Inflammatory macrophage (primary cell): ENCODE measurements at regions not wholly inside any gene's neighbourhood (a gene's known extent, or its start where the extent isn't known, plus 50 kb on each side); places are given as distances from the start of the nearest gene placed in this dataset.
"Not testable (repeated sequence)": the region's sequence is repeated elsewhere in the genome, so short reads cannot be mapped to it uniquely, and the experiment has no call there.

Source experiments
- DNase-seq, 2 donors: peaks; one replicate each; pipeline ENCODE4 v3.0.0-alpha.2; 2020 to 2022

DNA sequence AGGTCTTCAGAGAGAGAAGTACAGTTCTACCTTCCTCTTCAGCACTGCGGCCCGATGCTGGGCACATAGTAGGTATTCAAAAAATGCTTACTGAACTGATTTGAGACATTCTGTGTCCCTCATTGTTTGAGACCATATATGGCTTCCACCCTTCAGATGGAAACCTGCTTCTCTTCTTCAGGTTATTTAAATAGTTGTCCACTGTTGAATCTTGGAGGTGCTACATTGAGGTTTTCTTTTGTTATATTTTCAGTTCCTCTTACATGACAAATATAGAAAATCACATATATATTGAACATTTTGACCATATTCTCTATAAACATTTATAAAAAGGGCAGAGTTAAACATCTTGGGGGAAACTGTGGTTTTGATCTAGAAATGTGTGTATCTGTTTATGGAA, 200.2 kb upstream of the LRRC3B start:
- no peak for DNase-seq

DNA sequence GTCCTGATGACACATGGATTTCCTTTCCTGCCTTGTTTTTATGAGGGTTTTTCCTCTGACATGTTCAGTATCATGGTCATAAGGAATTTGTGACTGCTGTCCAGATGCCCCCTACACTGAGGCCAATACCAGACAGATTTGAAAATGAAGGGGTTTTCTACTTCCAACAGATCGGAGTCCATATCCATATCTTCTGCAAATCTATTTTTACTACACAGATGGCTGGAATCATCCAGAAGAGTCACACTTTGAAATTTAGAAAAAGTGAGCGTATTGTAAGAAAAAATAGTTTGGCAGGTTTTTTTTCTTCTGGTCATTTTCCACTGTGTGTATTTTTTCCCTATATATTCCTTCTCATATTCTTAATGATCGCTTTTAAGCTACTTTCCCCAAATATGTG, 197.5 kb upstream of the LRRC3B start:
- DNase-seq, result no peak

DNA sequence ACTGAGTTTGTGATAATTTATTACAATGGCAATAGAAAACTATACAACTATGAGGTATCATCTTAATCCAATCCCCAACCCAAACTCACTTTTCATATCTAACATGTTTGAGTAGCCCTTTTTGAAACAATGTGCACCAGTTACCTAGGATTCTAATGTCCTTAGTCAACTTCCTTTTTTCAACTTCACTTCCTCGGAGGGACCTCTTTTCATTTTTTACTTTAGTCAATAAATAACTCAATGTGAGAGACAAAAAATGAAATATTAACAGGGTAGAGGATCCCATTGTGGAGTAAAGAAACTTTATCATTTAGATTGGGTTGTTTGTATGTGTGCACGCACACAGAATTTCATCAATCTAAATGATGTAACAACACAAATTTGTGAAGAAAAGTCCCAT, 193.6 kb upstream of the LRRC3B start:
- no peak for DNase-seq

DNA sequence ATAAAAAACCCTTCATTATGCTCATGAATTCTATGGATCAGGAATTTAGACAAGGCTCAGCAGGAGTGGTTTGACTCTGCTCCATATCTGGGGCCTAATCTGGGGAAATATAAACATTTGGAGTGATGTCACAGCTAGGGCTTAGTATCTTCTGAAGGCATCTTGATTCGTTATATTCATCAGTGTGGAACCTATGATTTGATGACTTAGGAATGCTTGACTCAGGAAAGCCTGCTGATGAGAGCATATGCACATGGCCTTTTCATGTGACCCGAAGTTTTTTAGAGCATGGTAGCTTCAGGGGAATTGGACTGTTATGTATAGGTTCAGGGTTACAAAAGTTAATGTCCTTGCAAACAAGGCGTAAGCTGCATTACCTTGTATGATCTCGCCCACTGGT, 184.9 kb upstream of the LRRC3B start:
- no peak for DNase-seq

DNA sequence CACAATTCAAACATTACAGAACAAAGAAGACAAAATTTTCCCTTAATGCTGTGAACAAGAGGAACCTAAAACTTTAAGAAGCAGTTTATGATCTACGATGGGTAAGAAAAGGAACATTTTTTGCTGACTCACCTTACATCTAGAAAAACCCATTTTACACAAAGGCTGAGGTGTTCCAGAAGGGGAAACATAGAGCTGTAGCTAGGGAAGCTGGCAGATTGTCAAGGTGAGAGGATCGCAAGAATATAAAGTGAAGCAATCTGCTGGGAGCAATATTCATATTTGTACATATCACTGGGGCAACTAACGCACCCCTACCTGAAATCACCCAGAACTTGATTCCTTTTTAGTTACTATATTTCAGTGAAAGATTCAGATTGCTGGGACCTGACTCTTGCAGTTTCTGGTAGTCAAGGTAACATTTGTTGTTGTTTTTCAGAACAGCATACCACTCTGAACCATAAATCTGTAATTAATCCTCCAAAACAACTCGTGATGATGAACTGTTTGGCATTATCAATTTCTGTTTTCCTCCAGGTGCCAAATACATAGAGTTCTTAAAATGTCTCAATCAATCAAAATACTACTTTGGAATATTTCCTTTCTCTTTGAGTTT, 184.1 kb upstream of the LRRC3B start:
- no peak for DNase-seq

DNA sequence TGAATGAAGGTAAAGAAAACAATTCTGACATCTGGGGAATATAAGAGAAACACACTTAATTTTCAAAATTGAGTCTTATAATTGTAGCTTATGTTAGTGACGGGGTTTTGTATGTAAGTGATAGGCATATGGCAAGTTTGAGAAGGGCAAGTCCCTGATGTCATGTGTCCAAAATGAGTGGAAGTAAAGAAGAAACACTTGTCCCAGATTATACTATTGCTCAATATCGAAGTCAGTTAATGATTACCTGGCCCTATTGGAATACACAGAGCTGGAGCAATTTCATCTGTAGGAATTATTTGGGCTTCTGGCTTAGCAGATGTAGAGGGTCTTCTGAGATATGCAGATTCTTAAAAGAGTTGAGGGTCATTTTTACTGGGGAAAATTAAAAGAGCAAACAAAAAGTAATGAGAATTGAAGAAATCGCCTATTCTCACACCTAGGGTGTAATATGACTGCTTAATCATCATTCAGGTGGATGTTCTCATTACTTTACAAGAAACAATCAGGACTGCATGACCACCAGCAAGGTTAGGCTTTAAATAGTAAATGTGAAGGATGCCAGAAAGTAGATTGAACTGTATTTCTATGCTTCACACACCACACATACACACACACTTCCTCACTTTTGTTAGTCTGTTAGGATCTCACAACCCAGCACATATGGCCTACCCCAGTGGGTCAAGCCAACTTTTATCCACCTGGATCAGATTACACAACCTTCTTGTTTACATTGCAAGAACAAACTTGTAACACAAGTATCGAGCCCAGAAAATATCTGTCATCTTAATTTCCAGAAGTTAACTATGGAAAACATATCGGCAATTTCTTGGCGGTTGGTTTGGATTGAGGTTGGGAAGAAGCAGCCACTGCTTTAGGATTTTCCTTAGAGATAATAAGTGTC, 183.3 kb upstream of the LRRC3B start:
- no peak for DNase-seq

DNA sequence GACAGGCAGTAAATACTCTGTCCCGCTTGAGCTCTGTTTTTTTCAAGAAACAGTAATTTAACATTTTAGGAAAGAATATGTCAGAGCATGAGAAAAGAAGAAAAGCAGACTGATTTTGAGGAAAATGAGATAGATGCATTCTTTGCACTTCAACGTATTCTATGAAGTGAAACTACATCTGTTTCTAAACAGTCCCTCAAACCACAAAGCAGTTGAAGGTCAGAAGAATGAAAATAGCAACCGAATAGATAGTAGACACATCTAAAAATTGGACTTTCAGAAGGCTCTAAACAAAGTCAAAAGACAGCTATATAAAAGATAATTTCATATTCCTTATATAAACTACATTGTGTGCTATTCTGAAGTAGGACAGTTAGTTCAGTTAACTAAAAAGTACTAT, 172.6 kb upstream of the LRRC3B start:
- no peak for DNase-seq

DNA sequence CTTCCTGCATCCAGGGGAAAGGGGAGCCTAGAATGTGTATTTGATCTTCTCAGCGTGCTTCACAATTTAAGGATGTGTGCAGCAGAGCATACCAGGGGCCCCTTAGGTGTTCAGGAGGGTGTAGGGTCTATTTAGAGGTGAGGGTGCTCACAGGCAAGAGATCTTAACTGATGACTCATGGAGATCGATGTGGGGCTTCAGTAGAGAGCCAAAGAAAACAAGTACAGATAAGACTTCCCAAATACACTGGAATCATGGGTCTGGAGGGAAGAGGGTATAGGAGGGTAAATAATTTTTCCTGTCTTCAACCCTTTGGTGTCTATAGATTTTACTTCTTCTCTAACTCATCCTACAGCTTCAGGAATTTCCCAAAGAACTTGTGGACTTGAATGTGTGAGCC, 170.2 kb upstream of the LRRC3B start:
- no peak for DNase-seq

DNA sequence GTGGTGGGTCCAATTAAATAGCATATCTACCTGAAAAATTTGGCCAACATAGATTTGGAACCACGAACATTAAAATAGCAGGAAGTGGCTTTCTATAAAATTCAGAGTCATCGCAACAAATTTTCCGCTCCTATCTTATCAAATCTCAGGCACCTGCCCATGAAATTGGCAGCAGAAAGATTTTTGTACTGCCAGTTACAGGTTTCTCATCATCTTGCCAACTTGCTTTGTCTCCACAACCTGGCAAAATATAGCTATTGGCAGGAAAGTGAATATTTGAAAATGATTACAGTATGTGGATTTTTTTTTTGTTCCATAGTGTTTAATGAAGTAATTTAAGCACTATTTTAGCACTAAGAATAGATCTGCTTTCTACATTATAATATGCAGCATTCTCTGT, 161.6 kb upstream of the LRRC3B start:
- no peak for DNase-seq

DNA sequence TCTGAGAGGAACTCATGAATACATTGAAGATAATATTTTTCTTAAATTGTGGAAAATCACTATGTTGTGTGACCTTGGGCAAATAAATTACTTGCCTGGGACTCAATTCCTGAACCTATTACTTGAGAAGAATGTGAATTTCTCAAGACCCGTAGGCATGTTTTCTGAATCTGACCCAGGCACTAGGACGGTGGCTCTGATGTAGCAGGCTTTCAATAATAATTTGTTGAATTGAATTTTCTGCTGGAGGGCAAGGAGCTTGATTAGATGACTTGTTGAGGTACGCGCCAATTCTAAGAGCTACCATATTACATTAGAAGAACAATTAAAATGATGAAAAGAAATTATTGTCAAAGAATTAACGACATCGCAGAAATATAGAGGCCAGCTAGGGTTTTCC, 150.2 kb upstream of the LRRC3B start:
- DNase-seq, result no peak

DNA sequence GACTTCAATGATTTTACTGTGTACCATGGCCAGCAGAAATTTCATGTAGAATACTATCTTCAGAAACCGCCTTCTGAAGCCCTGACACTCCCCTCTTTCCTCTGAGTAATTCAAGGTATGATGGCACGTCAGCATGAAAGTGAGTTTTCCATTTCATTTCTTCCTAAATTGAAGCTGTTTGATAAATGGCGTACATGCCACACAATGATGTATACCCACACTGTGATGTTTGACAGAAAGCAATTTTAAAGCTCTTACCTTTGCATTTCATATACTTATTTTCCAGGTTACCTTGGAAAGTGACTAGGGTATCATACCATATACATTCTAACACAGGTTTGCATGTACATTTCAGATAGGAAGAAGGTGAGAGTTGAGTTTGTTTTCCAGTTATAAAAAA, 147.9 kb upstream of the LRRC3B start:
- no peak for DNase-seq

DNA sequence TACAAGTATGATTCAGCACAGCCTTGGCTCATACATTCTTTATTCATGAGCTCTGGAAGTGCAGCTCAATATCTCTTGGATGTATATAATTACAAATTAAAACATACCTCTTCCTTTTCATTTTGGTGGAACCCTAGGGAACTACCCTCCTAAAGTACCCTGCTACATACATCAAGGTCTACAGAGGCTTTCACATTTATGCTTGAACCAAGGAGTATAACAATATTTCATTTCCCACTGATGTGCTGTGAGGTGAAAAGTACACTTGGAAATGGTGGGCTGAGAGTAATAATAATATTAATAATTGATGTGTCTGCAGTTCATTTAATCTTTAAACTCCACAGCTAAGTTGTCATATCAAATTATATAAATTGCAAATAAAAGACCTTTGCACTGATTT, 142.2 kb upstream of the LRRC3B start:
- no peak for DNase-seq

DNA sequence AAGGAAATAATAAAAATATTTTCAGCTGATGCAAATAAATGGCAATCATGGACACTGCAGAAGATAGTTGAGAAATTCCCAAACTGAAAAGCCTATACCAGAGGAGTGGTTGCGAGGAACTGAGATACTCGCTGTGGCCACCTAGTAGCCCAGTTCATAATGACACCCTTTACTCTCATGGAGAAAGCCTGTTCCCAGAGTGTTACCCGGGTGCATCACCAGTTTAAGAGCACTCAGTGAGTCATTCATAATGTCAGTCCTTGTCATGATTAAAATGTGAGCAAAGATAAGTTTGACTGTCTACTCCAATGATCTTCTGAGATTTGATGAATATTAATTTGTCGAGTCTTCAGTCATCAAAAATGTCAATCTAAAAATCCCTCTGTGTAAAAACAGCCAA, 138.4 kb upstream of the LRRC3B start:
- DNase-seq, result no peak

DNA sequence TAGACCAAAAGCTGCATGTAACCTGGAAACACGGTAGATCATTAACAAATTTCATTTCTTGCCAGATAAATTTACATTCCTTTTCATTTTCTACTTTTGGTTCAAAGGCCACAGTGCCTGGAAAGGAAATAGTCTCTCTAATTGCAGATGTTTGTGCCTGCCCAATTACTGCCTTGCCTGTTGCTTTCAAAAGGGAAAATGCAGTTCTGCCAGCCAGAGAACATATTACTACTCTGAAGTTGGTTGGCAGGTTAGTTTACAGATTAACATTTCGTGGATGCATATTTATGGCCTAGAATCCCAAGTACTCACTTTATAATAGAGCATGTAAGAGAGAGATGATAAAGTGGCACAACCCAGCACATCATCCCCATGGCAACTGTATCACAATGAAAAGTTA, 124.3 kb upstream of the LRRC3B start:
- no peak for DNase-seq

DNA sequence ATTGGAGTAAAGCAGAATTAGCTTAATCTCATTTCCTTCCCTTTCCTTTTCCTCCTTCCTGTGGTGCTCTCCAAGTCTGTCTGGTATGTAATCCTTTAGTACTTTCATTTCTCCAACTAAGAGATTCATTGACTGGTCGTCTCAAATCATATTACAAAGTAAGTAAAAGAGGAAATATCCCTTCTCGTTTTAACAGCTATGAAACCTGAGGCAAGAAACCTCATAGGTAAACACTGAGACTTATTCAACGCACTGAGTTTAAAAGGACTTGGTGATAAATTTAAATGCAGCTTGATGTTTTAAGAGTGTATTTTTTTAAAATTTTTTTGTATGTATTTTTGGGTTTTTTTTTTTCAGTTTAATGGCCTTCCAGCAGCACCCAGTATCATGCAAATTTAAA, 117.2 kb upstream of the LRRC3B start:
- no peak for DNase-seq

DNA sequence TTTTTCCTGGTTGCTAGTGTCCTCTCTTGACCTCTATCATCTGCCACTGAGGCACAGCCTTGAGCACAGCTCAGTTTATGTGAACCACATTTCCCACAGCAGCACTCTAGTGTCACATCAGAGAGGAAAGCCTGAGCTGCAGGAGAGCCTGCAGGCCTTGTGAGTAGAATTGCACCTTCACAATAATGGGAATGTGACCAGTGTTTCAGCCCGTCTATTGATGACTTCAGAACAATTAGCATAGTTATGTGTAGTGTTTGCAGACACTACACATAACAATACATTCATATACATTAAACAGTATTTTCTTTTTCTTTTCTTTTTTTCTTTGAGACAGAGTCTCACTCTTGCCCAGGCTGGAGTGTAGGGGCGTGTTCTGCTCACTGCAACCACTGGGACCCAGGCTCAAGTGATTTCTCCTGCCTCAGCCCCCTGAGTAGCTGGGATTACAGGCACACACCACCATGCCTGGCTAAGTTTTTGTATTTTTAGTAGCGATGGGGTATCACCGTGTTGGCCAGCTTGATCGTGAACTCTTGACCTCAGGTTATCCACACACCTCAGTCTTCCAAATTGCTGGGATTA, 108.0 kb upstream of the LRRC3B start:
- not testable (repeated sequence) for DNase-seq

DNA sequence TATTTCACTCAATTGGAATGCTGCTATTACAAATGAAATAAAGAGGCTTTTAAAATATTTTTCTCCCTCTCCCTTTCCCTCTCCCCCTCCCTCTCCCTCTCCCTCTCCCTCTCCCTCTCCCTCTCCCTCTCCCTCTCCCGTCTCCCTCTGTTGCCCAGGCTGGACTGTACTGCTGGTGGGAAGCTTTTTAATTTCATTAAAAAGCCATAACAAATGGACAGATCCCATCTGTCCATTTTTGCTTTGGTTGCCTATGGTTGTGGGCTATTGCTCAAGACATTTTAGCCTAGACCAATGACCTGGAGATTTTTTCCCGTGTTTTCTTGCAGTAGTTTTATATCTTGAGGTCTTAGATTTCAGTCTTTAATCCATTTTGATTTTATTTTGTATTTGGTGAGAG, 107.2 kb upstream of the LRRC3B start:
- no peak for DNase-seq

DNA sequence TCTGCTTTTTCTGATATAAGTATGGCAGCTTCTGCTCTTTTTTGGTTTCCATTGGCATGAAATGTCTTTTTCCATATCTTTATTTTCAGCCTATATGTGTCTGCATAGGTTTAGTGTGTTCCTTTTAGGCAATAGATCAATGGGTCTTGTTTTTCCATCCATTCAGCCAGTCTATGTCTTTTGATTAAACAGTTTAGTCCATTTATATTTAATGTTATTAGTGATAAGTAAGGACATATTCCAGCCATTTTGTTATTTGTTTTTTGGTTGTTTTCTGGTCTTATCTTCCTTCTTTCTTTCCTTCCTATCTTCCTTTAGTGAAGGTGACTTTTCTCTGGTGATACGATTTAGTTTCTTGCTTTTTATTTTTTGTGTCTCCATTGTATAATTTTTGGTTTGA, 101.3 kb upstream of the LRRC3B start:
- DNase-seq, result no peak

DNA sequence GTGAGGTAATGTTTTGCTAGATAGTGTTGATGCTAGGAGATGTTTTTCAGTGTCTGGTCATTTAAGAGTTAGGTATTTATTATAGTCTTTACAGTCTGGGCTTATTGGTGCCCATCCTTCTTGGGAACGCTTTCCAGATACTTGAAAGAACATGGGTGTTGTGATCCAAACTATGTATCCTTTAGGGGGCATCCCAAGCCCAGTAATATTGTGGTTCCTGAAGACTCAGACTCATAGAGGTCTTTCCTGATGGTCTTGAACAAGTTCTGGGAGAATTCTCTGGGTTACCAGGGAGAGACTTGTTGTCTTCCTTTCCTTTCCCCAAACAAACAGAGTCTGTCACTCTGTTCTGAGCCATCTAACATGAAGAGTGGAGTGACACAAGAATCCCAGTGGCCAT, 99.7 kb upstream of the LRRC3B start:
- DNase-seq, result no peak

DNA sequence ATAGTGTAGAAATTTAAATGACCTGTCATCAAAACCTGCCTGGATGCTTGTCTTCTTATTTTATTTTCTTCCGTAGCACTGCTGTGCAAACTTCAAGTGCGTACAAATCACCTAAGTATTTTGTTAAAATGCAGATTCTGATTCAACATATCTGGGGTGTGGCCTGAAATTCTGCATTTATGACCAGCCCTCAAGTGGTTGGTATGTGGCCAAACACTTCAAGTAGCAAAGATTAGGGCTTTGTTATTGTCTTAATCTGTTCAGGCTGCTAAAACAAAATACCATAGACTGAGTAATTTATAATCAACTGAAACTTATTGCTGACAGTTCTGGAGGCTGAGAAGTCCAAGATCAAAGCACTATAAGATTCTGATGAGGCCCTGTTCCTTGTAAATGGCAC, 97.6 kb upstream of the LRRC3B start:
- DNase-seq, result no peak

DNA sequence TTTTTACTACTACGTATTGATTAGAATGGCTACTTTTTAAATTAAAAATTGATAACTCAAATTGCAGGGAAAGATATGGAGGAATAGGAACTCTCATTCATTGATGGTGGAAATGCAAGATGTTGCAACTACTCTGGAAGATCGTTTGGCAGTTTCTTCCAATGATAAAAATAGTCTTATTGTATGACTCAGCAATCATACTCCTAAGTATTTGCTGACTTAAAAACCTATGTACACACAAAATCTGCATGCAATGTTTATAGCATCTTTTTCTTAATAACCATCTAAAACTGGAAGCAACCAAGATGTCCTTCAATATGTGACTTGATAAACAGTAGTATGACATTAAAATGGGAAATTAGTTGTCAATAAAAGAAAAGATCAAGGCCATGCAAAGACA, 87.4 kb upstream of the LRRC3B start:
- no peak for DNase-seq

DNA sequence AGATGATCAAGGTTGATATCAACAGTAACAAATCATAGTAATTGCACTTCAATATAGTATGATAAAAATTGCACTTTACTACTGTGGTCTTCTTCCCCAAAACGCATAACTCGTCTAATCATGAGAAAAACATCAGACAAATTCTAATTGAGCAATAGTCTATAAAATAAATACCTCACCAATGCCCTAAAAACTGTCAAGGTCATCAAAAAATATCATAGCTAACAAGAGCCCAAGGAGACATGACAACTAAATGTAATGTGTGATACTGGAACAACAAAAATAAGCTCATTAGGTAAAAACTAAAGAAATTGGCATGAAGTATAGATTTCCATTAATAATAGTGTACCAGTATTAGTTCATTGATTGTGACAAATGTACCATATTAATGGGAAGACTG, 85.6 kb upstream of the LRRC3B start:
- no peak for DNase-seq

DNA sequence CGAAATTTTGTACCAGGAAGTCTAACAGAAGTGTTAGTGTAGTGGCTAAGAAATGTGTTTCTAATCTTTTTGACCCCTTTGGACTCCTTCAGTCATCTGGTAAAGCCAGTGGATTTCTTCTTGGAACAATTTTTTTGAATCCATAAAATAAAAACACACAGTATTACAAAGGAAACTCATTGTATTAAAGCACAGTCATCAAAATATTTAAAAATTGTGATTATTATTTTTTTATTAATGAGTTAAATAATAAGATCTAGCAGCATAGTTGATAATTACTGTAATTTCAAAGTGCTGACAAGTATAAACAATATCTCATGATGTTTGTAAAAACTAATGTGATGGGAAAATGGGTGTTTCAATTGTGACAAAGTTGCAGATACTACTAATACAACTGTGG, 72.2 kb upstream of the LRRC3B start:
- DNase-seq, result no peak

DNA sequence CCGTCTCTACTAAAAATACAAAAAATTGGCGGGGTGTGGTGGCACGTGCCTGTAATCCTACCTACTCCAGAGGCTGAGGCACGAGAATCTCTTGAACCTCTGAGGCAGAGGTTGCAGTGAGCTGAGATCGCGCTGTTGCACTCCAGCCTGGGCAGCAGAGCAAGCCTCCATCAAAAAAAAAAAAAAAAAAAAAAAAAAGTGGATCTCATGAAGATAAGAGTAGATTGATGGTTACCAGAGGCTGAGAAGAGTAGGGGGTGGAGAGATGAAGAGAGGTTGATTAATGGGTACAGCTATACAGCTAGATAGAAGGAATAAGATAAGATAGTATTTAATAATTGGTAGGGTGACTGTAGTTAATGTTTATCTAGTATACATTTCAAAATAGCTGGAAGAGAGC, 65.9 kb upstream of the LRRC3B start:
- DNase-seq, result no peak
